K562 (cell line): ENCODE measurements at regions not wholly inside any gene's neighbourhood (a gene's known extent, or its start where the extent isn't known, plus 50 kb on each side); places are given as distances from the start of the nearest gene placed in this dataset.

Experiments
- ATAC-seq: fragments of 200-7000 bp; cut with Tn5 transposase; 3 replicates; pipeline ENCODE4 v1.9.1; 2020; ENCODE audit warnings: moderate library complexity
- BruUV-seq: library from RNA; stranded (reverse); fragments of 400-500 nt; replicated peaks from 2 replicates; lab custom pipeline; 2021; lab: Mats Ljungman, UMichigan
- CTCF ChIA-PET: fragments of 300-600 bp; formaldehyde crosslinking; extraction: SDS; loops from one replicate; lab custom pipeline; 2021; ENCODE audit warnings: low intra/inter-chr PET ratio; lab: Yijun Ruan, JAX
- POLR2A ChIA-PET: fragments of 300-600, 350-650 bp; sonication (Branson Sonifier 250); formaldehyde crosslinking; extraction: SDS; loops from one replicate; lab custom pipeline; 2021; ENCODE audit warnings: antibody characterized with exemption, inconsistent platforms; lab: Yijun Ruan, JAX
- DNase-seq, 4 experiments: peaks; one replicate each; pipeline versions ENCODE4 v3.0.0 to v3.0.0-alpha.2; 2011 to 2018; ENCODE audit warnings: low spot score in 3 of 4, mixed read lengths in 3 of 4; ENCODE audit errors: extremely low read depth in 1 of 4
- FAIRE-seq: peaks from 2 replicates; lab custom pipeline; 2011; peaks lifted over from hg19 to GRCh38; lab: Jason Lieb, UNC
- H2AFZ ChIP-seq: 2 replicates; pipeline ENCODE4 v1.6.0; 2011; ENCODE audit warnings: low read depth, low read length, control low read depth, inconsistent platforms
- H3K27ac ChIP-seq: fragments of 200-600 bp; 3 replicates; pipeline ENCODE4 v1.8.0; 2011; ENCODE audit warnings: low read depth, mild to moderate bottlenecking, control low read depth, inconsistent platforms, low read length, moderate library complexity, mixed read lengths; ENCODE audit errors: extremely low read depth
- H3K27me3 ChIP-seq, 2 experiments: fragments of 300-600 bp in 1 of 2; 2 replicates in 1 of 2; 3 replicates in 1 of 2; pipeline versions ENCODE4 v1.6.0 to v1.8.0; 2011; ENCODE audit warnings: inconsistent platforms in 2 of 2, low read length in 2 of 2, mild to moderate bottlenecking in 1 of 2, mixed read lengths in 1 of 2, moderate library complexity in 1 of 2; ENCODE audit not compliant: control insufficient read depth in 2 of 2, insufficient read depth in 2 of 2
- H3K36me3 ChIP-seq: fragments of 300-600 bp; 3 replicates; pipeline ENCODE4 v1.8.0; 2011; ENCODE audit warnings: mild to moderate bottlenecking, low read length, inconsistent platforms; ENCODE audit not compliant: control insufficient read depth, insufficient read depth
- H3K4me1 ChIP-seq, 2 experiments: fragments of 200-600 bp in 1 of 2; replicated peaks in 1 of 2; 2 replicates in 1 of 2; 3 replicates in 1 of 2; pipeline versions ENCODE4 v1.5.1 to v1.8.0; 2011; ENCODE audit warnings: inconsistent platforms in 2 of 2, low read length in 2 of 2, mild to moderate bottlenecking in 1 of 2, mixed read lengths in 1 of 2, moderate library complexity in 1 of 2; ENCODE audit not compliant: control insufficient read depth in 2 of 2, insufficient read depth in 2 of 2
- H3K4me2 ChIP-seq: 2 replicates; pipeline ENCODE4 v1.6.1; 2011; ENCODE audit warnings: low read length, control low read depth, inconsistent platforms, mixed read lengths; ENCODE audit not compliant: insufficient read depth
- H3K4me3 ChIP-seq: fragments of 200-600 bp; sonication (generic), shearing (Covaris generic); 2 replicates; pipeline ENCODE4 v1.5.1; 2016; ENCODE audit warnings: control low read depth, inconsistent platforms
- H3K79me2 ChIP-seq: fragments of 200-600 bp; 3 replicates; pipeline ENCODE4 v1.8.0; 2011; ENCODE audit warnings: low read length, inconsistent platforms; ENCODE audit not compliant: control insufficient read depth, insufficient read depth
- H3K9ac ChIP-seq, 2 experiments: 2 replicates each; pipeline versions ENCODE4 v1.6.0 to v1.6.1; 2011; ENCODE audit warnings: low read depth in 2 of 2, low read length in 2 of 2, control low read depth in 1 of 2, inconsistent platforms in 1 of 2, mild to moderate bottlenecking in 1 of 2, mixed read lengths in 1 of 2; ENCODE audit not compliant: insufficient read depth in 1 of 2
- H3K9me1 ChIP-seq: one replicate; pipeline ENCODE4 v1.6.0; 2011; ENCODE audit warnings: inconsistent platforms, mild to moderate bottlenecking, low read length, moderate library complexity; ENCODE audit not compliant: control insufficient read depth, insufficient read depth
- H3K9me3 ChIP-seq: replicated peaks from 2 replicates; pipeline ENCODE4 v1.5.1; 2011; ENCODE audit warnings: low read depth, low read length, inconsistent platforms; ENCODE audit not compliant: control insufficient read depth, insufficient read depth
- H4K20me1 ChIP-seq: replicated peaks from 2 replicates; pipeline ENCODE4 v1.6.1; 2011; ENCODE audit warnings: low read length, inconsistent platforms, mixed read lengths; ENCODE audit not compliant: control insufficient read depth, insufficient read depth
- KLF13 ChIP-seq: fragments of 450-650 bp; IDR thresholded peaks from 2 replicates; pipeline ENCODE4 v1.6.1; 2016; ENCODE audit warnings: missing genetic modification characterization, low read depth, mild to moderate bottlenecking, missing compliant biosample characterization, moderate library complexity, borderline replicate concordance
- MCM7 ChIP-seq, 2 experiments: fragments of 450-650 bp; IDR thresholded peaks; 2 replicates each; pipeline ENCODE4 v1.6.1; 2016 to 2018
- NFIC ChIP-seq: fragments of 450-650 bp; IDR thresholded peaks from 2 replicates; pipeline ENCODE4 v1.6.1; 2017; ENCODE audit warnings: mild to moderate bottlenecking, inconsistent platforms
- ZNF316 ChIP-seq: fragments of 450-650 bp; IDR thresholded peaks from 2 replicates; pipeline ENCODE4 v1.6.1; 2016
- WGBS: fragments of 100-300 bp; shearing (Covaris generic); methylation state at CpG from one replicate; pipeline ENCODE4 v1.1.6; 2016; ENCODE audit warnings: low coverage, mixed read lengths; ENCODE audit not compliant: insufficient coverage; ENCODE audit errors: missing lambda C conversion rate; 5-methylcytosine and 5-hydroxymethylcytosine counted together
- in situ Hi-C: fragments of 300-500 bp; cut with MboI; formaldehyde crosslinking; loops from 4 replicates; pipeline ENCODE4 v1.15.0; 2018; ENCODE audit warnings: inconsistent platforms, mixed read lengths
- intact Hi-C: fragments of 100-400 bp; cut with micrococcal nuclease; formaldehyde crosslinking; loops from 2 replicates; pipeline ENCODE4 v1.14.2; 2022

DNA sequence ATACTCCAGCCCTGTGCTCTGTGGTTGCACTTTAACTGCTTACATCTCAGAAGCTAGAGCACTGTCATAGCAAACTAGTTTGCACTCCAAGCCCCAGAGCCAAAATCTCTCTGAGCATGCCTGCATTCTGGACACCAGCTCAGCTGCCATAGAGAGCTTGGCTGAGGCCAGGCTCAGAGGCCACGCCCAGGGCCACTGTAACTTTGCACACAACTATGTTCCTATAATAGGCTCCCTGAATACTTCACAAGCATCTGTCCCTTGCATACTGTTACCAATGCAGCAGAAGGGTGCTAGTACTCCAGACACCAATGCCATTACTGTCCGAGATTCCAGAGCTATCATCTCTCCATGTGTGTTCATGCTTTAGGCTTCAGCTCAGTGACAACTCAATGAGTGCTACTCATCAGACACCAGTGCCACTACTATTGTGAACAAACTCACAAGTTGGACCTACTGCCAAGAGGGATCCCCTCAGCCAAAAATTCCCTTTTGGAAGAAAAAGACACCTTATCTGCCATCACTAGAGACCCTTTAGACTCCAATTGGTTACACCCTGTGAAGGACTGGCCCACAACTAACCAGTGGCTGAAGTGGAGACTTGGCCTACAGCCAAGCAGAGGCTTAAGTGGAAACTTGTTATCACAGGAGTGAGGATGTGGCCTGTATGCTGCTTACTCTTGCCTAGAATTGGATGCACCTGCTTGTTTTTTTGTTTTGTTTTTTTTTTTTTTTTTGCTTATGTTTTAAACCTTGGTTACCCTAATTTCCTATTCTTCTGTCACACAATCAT, 211.6 kb upstream of the MAGI2 start:
- in situ Hi-C loops = no loop called here
- FAIRE-seq = no peak
- ATAC-seq = no peak

GRCh38 chr7:79658304-79658703, 204.8 kb upstream of the MAGI2 start:
- Histone ChIP-seq H3K9me1 (no peaks in the 10 kb centered on the region), H2AFZ (no peak overlapping the region)
- no TSS peak for BruUV-seq
- TF ChIP-seq MCM7 (IDR thresholded peaks at IDR 0.05) (no peak), ZNF316 (peak; percentile 19; the same call in 1 of the 2 replicates)
- TF ChIP-seq, all 486 proteins: peak for 1
- Histone ChIP-seq H3K4me1 (no peaks in the 10 kb centered on the region), H3K79me2 (no peaks in the 10 kb centered on the region), H3K27ac (no peak overlapping the region), H3K27me3 (no peaks in the 10 kb centered on the region), H3K4me2 (no peak overlapping the region), H3K36me3 (no peaks in the 10 kb centered on the region), H3K9ac (no peak overlapping the region), H3K9me3 (no peaks in the 10 kb centered on the region), H3K4me3 (no peak overlapping the region), H4K20me1 (no peaks in the 10 kb centered on the region)
- DNase-seq (no peak), FAIRE-seq (no peak), ATAC-seq (no peak)
- POLR2A ChIA-PET = no interaction called here
- in situ Hi-C loops = no loop called here
- intact Hi-C loops = no loop called here
- CTCF ChIA-PET = no interaction called here

More for the DNA sequence above, 211.6 kb upstream of the MAGI2 start:
- intact Hi-C loops = no loop called here
- ChIA-PET POLR2A (no interaction called here), CTCF (no interaction called here)
- no TSS peak for BruUV-seq
- no peak overlapping the region for H3K9ac ChIP-seq
- H3K79me2 ChIP-seq = no peaks in the 10 kb centered on the region
- H3K27ac ChIP-seq = no peak overlapping the region
- H3K9me3 ChIP-seq = peaks cover 2% of the 10 kb centered on the region; the same call in 1 of the 2 replicates
- no peaks in the 10 kb centered on the region for H3K27me3 ChIP-seq
- H3K4me3 ChIP-seq = no peak overlapping the region
- H3K4me1 ChIP-seq = no peaks in the 10 kb centered on the region
- TF ChIP-seq NFIC = peak; percentile 6; the same call in 1 of the 2 replicates
- TF ChIP-seq KLF13 (tag) = no peak
- no peak for DNase-seq
- no peak overlapping the region for H3K4me2 ChIP-seq
- no peaks in the 10 kb centered on the region for H4K20me1 ChIP-seq
- no peaks in the 10 kb centered on the region for H3K36me3 ChIP-seq
- no peaks in the 10 kb centered on the region for H3K9me1 ChIP-seq
- H2AFZ ChIP-seq = no peak overlapping the region
- 0% methylated on average over 2 of the region's 2 CpGs for WGBS
